ENCODE measurements at regions not wholly inside any gene's neighbourhood (a gene's known extent, or its start where the extent isn't known, plus 50 kb on each side); places are given as distances from the start of the nearest gene placed in this dataset.

DNA sequence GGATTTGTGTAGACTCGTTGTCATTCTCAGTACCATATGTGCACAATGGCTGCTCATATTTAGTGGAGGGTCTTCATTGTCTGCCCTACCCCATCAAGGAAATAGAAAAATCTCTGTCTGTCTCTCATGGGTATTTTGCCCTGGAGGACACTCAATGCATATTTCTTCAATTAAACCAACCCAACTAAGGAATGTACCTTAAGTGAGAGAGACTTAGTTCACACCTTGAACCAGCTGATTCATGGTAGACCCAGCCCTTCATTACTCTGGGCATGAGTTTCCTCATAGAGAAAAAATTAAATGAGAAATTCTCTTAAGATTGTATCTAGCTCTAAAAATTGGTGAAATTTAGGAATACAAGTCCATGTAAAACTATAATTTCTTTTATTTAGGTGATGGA lies 107.1 kb upstream of the PLEKHG7 start:
- TF ChIP-seq EZH2 (IDR thresholded peaks at IDR 0.05) (no peak), YY1 (IDR thresholded peaks at IDR 0.05; ENCODE audit: extremely low read depth, insufficient replicate concordance, low read depth, low read length) (no peak)
- TF ChIP-seq, protein P1, sequence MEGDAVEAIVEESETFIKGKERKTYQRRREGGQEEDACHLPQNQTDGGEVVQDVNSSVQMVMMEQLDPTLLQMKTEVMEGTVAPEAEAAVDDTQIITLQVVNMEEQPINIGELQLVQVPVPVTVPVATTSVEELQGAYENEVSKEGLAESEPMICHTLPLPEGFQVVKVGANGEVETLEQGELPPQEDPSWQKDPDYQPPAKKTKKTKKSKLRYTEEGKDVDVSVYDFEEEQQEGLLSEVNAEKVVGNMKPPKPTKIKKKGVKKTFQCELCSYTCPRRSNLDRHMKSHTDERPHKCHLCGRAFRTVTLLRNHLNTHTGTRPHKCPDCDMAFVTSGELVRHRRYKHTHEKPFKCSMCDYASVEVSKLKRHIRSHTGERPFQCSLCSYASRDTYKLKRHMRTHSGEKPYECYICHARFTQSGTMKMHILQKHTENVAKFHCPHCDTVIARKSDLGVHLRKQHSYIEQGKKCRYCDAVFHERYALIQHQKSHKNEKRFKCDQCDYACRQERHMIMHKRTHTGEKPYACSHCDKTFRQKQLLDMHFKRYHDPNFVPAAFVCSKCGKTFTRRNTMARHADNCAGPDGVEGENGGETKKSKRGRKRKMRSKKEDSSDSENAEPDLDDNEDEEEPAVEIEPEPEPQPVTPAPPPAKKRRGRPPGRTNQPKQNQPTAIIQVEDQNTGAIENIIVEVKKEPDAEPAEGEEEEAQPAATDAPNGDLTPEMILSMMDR (IDR thresholded peaks at IDR 0.05 in 2 of 3, conservative IDR thresholded peaks at IDR 0.05 in 1 of 3; ENCODE audit: borderline replicate concordance in 1 of 3, insufficient read depth in 1 of 3, low read depth in 2 of 3, low read length in 2 of 3): no peak
- TF ChIP-seq, protein P2, sequence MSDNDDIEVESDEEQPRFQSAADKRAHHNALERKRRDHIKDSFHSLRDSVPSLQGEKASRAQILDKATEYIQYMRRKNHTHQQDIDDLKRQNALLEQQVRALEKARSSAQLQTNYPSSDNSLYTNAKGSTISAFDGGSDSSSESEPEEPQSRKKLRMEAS (IDR thresholded peaks at IDR 0.05): no peak

Data from HCT116 (cell line).